Ishikawa (cell line): ENCODE measurements at regions not wholly inside any gene's neighbourhood (a gene's known extent, or its start where the extent isn't known, plus 50 kb on each side); places are given as distances from the start of the nearest gene placed in this dataset.

Experiments
- CEBPB ChIP-seq: IDR thresholded peaks from 2 replicates; pipeline ENCODE4 v1.6.1; 2012
- CREB1 ChIP-seq: IDR thresholded peaks from 2 replicates; pipeline ENCODE4 v1.6.1; 2012; ENCODE audit warnings: low read depth
- EGR1 ChIP-seq: IDR thresholded peaks from 2 replicates; pipeline ENCODE4 v1.6.1; 2012
- EP300 ChIP-seq: IDR thresholded peaks from 2 replicates; pipeline ENCODE4 v1.6.1; 2012; ENCODE audit warnings: borderline replicate concordance
- MAX ChIP-seq: IDR thresholded peaks from 2 replicates; pipeline ENCODE4 v1.6.1; 2012
- NFIC ChIP-seq: IDR thresholded peaks from 2 replicates; pipeline ENCODE4 v1.6.1; 2012
- RAD21 ChIP-seq: IDR thresholded peaks from 2 replicates; pipeline ENCODE4 v1.6.1; 2012; ENCODE audit warnings: low read depth
- TAF1 ChIP-seq: IDR thresholded peaks from 2 replicates; pipeline ENCODE4 v1.6.1; 2012; ENCODE audit warnings: low read depth, mild to moderate bottlenecking
- TEAD4 ChIP-seq: IDR thresholded peaks from 2 replicates; pipeline ENCODE4 v1.6.1; 2012
- USF1 ChIP-seq: IDR thresholded peaks from 2 replicates; pipeline ENCODE4 v1.6.1; 2012
- YY1 ChIP-seq: IDR thresholded peaks from 2 replicates; pipeline ENCODE4 v1.6.1; 2012; ENCODE audit warnings: low read depth
- TF ChIP-seq, protein P1 (sequence below): IDR thresholded peaks from 2 replicates; pipeline ENCODE4 v1.6.1; 2012; ENCODE audit warnings: low read depth, mild to moderate bottlenecking

DNA sequence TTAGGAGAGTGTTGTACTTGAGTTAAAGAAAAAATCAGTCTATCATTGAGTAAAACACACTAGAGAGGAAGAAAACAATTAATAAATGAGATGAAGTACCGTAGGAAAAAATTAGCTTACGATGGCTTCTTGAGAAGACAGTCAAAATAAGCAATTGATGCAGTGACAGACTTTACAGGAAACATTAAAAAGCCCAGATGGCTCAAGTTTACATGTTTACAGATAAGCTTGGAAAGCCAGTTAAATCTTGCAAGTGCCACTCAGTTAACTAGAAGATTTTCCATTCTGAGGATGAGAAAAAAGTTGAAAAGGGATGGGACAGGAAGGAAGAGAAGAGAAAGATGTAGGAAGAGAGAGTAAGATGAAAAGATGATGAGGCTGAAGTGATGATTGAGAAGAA, 288.8 kb upstream of the FERMT1 start:
- no peak for TF ChIP-seq USF1
- TF ChIP-seq EP300: no peak
- no peak for TF ChIP-seq YY1
- TF ChIP-seq CEBPB: no peak
- no peak for TF ChIP-seq RAD21
- no peak for TF ChIP-seq NFIC
- TF ChIP-seq CREB1: no peak
- TF ChIP-seq MAX: no peak
- TF ChIP-seq TAF1: no peak
- TF ChIP-seq, protein P1, sequence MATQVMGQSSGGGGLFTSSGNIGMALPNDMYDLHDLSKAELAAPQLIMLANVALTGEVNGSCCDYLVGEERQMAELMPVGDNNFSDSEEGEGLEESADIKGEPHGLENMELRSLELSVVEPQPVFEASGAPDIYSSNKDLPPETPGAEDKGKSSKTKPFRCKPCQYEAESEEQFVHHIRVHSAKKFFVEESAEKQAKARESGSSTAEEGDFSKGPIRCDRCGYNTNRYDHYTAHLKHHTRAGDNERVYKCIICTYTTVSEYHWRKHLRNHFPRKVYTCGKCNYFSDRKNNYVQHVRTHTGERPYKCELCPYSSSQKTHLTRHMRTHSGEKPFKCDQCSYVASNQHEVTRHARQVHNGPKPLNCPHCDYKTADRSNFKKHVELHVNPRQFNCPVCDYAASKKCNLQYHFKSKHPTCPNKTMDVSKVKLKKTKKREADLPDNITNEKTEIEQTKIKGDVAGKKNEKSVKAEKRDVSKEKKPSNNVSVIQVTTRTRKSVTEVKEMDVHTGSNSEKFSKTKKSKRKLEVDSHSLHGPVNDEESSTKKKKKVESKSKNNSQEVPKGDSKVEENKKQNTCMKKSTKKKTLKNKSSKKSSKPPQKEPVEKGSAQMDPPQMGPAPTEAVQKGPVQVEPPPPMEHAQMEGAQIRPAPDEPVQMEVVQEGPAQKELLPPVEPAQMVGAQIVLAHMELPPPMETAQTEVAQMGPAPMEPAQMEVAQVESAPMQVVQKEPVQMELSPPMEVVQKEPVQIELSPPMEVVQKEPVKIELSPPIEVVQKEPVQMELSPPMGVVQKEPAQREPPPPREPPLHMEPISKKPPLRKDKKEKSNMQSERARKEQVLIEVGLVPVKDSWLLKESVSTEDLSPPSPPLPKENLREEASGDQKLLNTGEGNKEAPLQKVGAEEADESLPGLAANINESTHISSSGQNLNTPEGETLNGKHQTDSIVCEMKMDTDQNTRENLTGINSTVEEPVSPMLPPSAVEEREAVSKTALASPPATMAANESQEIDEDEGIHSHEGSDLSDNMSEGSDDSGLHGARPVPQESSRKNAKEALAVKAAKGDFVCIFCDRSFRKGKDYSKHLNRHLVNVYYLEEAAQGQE: no peak
- TF ChIP-seq TEAD4: no peak
- no peak for TF ChIP-seq EGR1
